Immature natural killer cell (primary cell): ENCODE measurements at regions not wholly inside any gene's neighbourhood (a gene's known extent, or its start where the extent isn't known, plus 50 kb on each side); places are given as distances from the start of the nearest gene placed in this dataset.

Source experiments
- DNase-seq, 3 donors: peaks; one replicate each; pipeline ENCODE4 v3.0.0; 2022; ENCODE audit warnings: mixed read lengths in 1 of 3
- H3K27ac Mint-ChIP-seq, 6 donors: one replicate each; pipeline ENCODE4 v1.8.0; 2020; ENCODE audit warnings: mixed read lengths in 6 of 6, mild to moderate bottlenecking in 5 of 6, inconsistent platforms in 4 of 6, moderate library complexity in 3 of 6
- H3K27me3 Mint-ChIP-seq, 3 donors: one replicate each; pipeline ENCODE4 v1.8.0; 2020 to 2021; ENCODE audit warnings: low read depth in 3 of 3, mild to moderate bottlenecking in 3 of 3, mixed read lengths in 3 of 3, moderate library complexity in 3 of 3, inconsistent platforms in 1 of 3
- H3K36me3 Mint-ChIP-seq, 3 donors: one replicate each; pipeline ENCODE4 v1.8.0; 2020; ENCODE audit warnings: mixed read lengths in 3 of 3, inconsistent platforms in 2 of 3, mild to moderate bottlenecking in 2 of 3
- H3K4me1 Mint-ChIP-seq, 2 donors: one replicate each; pipeline ENCODE4 v1.8.0; 2020; ENCODE audit warnings: inconsistent platforms in 2 of 2, mild to moderate bottlenecking in 2 of 2, mixed read lengths in 2 of 2, moderate library complexity in 1 of 2
- H3K4me3 Mint-ChIP-seq, 5 donors: one replicate each; pipeline ENCODE4 v1.8.0; 2020; ENCODE audit warnings: mild to moderate bottlenecking in 5 of 5, mixed read lengths in 5 of 5, inconsistent platforms in 3 of 5, moderate library complexity in 3 of 5
- H3K9me3 Mint-ChIP-seq, 6 donors: one replicate each; pipeline ENCODE4 v1.8.0; 2020; ENCODE audit warnings: mild to moderate bottlenecking in 6 of 6, mixed read lengths in 6 of 6, inconsistent platforms in 4 of 6, moderate library complexity in 3 of 6

- Mint-ChIP-seq H3K9me3 (peaks cover 3 to 30% (median 20%) of the 10 kb centered on the region in 6 donors), H3K4me3 (no peak overlapping the region), H3K4me1 (no peaks in the 10 kb centered on the region), H3K27me3 (peaks cover 3 to 16% (median 11%) of the 10 kb centered on the region in 3 donors), H3K36me3 (peaks cover 0 to 8% (median 0%) of the 10 kb centered on the region in 3 donors), H3K27ac (no peak overlapping the region)
- no peak for DNase-seq
Measured at GRCh38 chr12:45166056-45166455, 49.8 kb upstream of the ANO6 start.
